Ovary (tissue), 7 donors: ENCODE measurements at regions not wholly inside any gene's neighbourhood (a gene's known extent, or its start where the extent isn't known, plus 50 kb on each side); places are given as distances from the start of the nearest gene placed in this dataset.
"Not testable (repeated sequence)": the region's sequence is repeated elsewhere in the genome, so short reads cannot be mapped to it uniquely, and the experiment has no call there.

Source experiments
- DNase-seq, 5 donors: peaks; one replicate each; pipeline ENCODE4 v3.0.0-alpha.2; 2019 to 2020
- H3K27ac ChIP-seq, 2 donors: fragments of 200-600 bp; one replicate each; pipeline versions ENCODE4 v1.5.1 to v1.8.0; 2019 to 2022
- H3K27me3 ChIP-seq: fragments of 200-600 bp; one replicate; pipeline ENCODE4 v1.8.0; 2022
- H3K36me3 ChIP-seq: fragments of 200-600 bp; sonication (generic); one replicate; pipeline ENCODE4 v1.5.1; 2019
- H3K4me1 ChIP-seq: one replicate; pipeline ENCODE4 v1.8.1; 2013; ENCODE audit warnings: mild to moderate bottlenecking, moderate library complexity; ENCODE audit not compliant: insufficient read depth
- H3K4me3 ChIP-seq: fragments of 200-600 bp; sonication (generic); one replicate; pipeline ENCODE4 v1.5.1; 2017
- H3K9me3 ChIP-seq, 2 donors: fragments of 200-600 bp in 1 of 2; sonication (generic) in 1 of 2; one replicate each; pipeline versions ENCODE4 v1.5.1 to v1.8.1; 2013 to 2019; ENCODE audit warnings: mild to moderate bottlenecking in 1 of 2, moderate library complexity in 1 of 2
- EP300 ChIP-seq: sonication (generic); formaldehyde crosslinking; IDR thresholded peaks from one replicate; pipeline ENCODE4 v1.6.1; 2017; ENCODE audit warnings: antibody characterized with exemption
- POLR2A ChIP-seq: fragments of 450-650 bp; IDR thresholded peaks from one replicate; pipeline ENCODE4 v1.6.1; 2017; ENCODE audit warnings: antibody characterized with exemption, mild to moderate bottlenecking, moderate library complexity
- WGBS, 3 donors: extraction: QIAGEN DNeasy Blood & Tissue Kit in 1 of 3; methylation state at CpG; one replicate each; pipeline versions ENCODE4 v1.1.5 to v1.1.7; 2013 to 2017; 5-methylcytosine and 5-hydroxymethylcytosine counted together
- intact Hi-C, 4 donors: fragments of 100-400 bp; cut with DNase I; formaldehyde crosslinking; loops; one replicate each; pipeline versions ENCODE4 v1.11.0 to v1.15.1; 2022 to 2023
- TF ChIP-seq, protein P1 (sequence below), 3 donors: fragments of 450-650 bp in 2 of 3; fragments of 200-600 bp in 1 of 3; IDR thresholded peaks; one replicate each; pipeline versions ENCODE4 v1.5.1 to v1.8.0; 2016 to 2022; ENCODE audit warnings: antibody characterized with exemption in 3 of 3, mild to moderate bottlenecking in 1 of 3
- donor health status: DM: no; HTN: no; CAD: no; lungs with moderate emphysema.
- donor health status: DM: no; HTN: no; CAD: no.
- donor health status: Bipolar disorder and iron deficiency.
- donor health status: DM: no; HTN: no; CAD: no.
- donor health status: DM: yes; HTN: yes; CAD: no.

DNA sequence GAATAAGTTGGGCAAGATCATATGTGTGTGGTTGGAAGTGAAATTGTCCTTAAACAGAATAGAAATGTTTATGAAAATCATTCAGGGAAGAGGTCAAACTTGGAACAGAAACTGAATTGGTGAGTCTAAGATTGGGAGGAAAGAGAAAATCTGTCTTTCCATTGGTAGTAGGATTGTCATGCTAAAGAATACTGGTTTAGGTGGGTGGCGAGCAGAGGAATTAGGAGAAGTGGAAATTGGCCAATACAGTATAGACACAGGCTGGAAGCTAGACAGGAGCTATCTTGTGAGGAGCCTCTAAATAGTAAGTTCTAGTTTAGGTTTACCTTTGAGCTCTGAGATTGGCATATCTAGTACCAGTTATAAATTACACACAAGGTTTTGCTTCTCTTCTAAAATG, 80.9 kb upstream of the KYNU start:
- WGBS, 3 donors = 78 to 84% (median 83%) methylated on average over 1 of the region's 1 CpG
- H3K4me3 ChIP-seq = no peak overlapping the region
- H3K27me3 ChIP-seq = no peaks in the 10 kb centered on the region
- intact Hi-C loops = no loop called here
- no peak overlapping the region for H3K27ac ChIP-seq
- no peak for DNase-seq
- H3K9me3 ChIP-seq = no peaks in the 10 kb centered on the region
- no peaks in the 10 kb centered on the region for H3K4me1 ChIP-seq
- no peaks in the 10 kb centered on the region for H3K36me3 ChIP-seq
- TF ChIP-seq, protein P1, sequence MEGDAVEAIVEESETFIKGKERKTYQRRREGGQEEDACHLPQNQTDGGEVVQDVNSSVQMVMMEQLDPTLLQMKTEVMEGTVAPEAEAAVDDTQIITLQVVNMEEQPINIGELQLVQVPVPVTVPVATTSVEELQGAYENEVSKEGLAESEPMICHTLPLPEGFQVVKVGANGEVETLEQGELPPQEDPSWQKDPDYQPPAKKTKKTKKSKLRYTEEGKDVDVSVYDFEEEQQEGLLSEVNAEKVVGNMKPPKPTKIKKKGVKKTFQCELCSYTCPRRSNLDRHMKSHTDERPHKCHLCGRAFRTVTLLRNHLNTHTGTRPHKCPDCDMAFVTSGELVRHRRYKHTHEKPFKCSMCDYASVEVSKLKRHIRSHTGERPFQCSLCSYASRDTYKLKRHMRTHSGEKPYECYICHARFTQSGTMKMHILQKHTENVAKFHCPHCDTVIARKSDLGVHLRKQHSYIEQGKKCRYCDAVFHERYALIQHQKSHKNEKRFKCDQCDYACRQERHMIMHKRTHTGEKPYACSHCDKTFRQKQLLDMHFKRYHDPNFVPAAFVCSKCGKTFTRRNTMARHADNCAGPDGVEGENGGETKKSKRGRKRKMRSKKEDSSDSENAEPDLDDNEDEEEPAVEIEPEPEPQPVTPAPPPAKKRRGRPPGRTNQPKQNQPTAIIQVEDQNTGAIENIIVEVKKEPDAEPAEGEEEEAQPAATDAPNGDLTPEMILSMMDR (IDR thresholded peaks at IDR 0.05) = no peak
- no peak for TF ChIP-seq EP300
- TF ChIP-seq POLR2A = no peak

- TF ChIP-seq, protein P1 (IDR thresholded peaks at IDR 0.05) = no peak
- TF ChIP-seq POLR2A = no peak
- no peak for TF ChIP-seq EP300
- Histone ChIP-seq H3K4me1 (no peaks in the 10 kb centered on the region), H3K36me3 (no peaks in the 10 kb centered on the region), H3K27me3 (no peaks in the 10 kb centered on the region), H3K9me3 (no peaks in the 10 kb centered on the region), H3K27ac (no peak overlapping the region), H3K4me3 (no peak overlapping the region)
- WGBS, 3 donors = 43 to 52% (median 44%) methylated on average over 2 of the region's 2 CpGs
- no peak for DNase-seq
- intact Hi-C loops = no loop called here
Measured at GRCh38 chr2:142796161-142796560, 81.3 kb upstream of the KYNU start.

- 86 to 95% (median 91%) methylated on average over 1 of the region's 1 CpG for WGBS, 3 donors
- Histone ChIP-seq H3K9me3 (no peaks in the 10 kb centered on the region), H3K27ac (no peak overlapping the region), H3K27me3 (no peaks in the 10 kb centered on the region), H3K4me3 (no peak overlapping the region), H3K36me3 (no peaks in the 10 kb centered on the region), H3K4me1 (no peaks in the 10 kb centered on the region)
- no peak for TF ChIP-seq EP300
- no peak for TF ChIP-seq POLR2A
- TF ChIP-seq, protein P1 (IDR thresholded peaks at IDR 0.05) = no peak
- intact Hi-C loops = no loop called here
- DNase-seq = no peak
Measured at GRCh38 chr2:142794850-142795249, 82.6 kb upstream of the KYNU start.

- H3K27me3 ChIP-seq, H3K27ac ChIP-seq, DNase-seq, intact Hi-C loops, H3K4me1 ChIP-seq, H3K36me3 ChIP-seq, H3K9me3 ChIP-seq, H3K4me3 ChIP-seq: not testable (repeated sequence)
- 74 to 85% (median 77%) methylated on average over 3 of the region's 3 CpGs for WGBS, 3 donors
Measured at GRCh38 chr2:142792328-142792727, 85.1 kb upstream of the KYNU start.

- no peaks in the 10 kb centered on the region for H3K27me3 ChIP-seq
- DNase-seq = no peak
- intact Hi-C loops = no loop called here
- H3K27ac ChIP-seq = no peak overlapping the region
- H3K4me1 ChIP-seq = no peaks in the 10 kb centered on the region
- no peaks in the 10 kb centered on the region for H3K36me3 ChIP-seq
- TF ChIP-seq EP300 (no peak), POLR2A (no peak)
- TF ChIP-seq, protein P1 (IDR thresholded peaks at IDR 0.05) = no peak
- no peaks in the 10 kb centered on the region for H3K9me3 ChIP-seq
- no peak overlapping the region for H3K4me3 ChIP-seq
Measured at GRCh38 chr2:142791335-142791734, 86.1 kb upstream of the KYNU start.
